H1 (cell line): ENCODE measurements at regions not wholly inside any gene's neighbourhood (a gene's known extent, or its start where the extent isn't known, plus 50 kb on each side); places are given as distances from the start of the nearest gene placed in this dataset.

Source experiments
- CTCF ChIA-PET: fragments of 300-600 bp; sonication (Branson Sonifier 250); formaldehyde crosslinking; loops from one replicate; lab custom pipeline; 2021; ENCODE audit not compliant: partially characterized antibody; lab: Charles Lee
- POLR2A ChIA-PET: fragments of 300-600 bp; sonication (Branson Sonifier 250); formaldehyde crosslinking; loops from one replicate; lab custom pipeline; 2021; ENCODE audit warnings: inconsistent platforms; ENCODE audit not compliant: partially characterized antibody; lab: Charles Lee
- DNase-seq, 2 experiments: peaks; one replicate each; pipeline versions ENCODE4 v3.0.0 to v3.0.0-alpha.2; 2010 to 2022; ENCODE audit warnings: low spot score in 2 of 2, low read depth in 1 of 2, mixed read lengths in 1 of 2
- FAIRE-seq: peaks from 2 replicates; lab custom pipeline; 2011; peaks lifted over from hg19 to GRCh38; lab: Jason Lieb, UNC
- H2AFZ ChIP-seq: 2 replicates; pipeline ENCODE4 v1.8.1; 2012; ENCODE audit warnings: low read length, inconsistent platforms
- H2AK5ac ChIP-seq: 2 replicates; pipeline ENCODE4 v1.6.1; 2013; ENCODE audit warnings: low read depth, low read length
- H2BK120ac ChIP-seq: replicated peaks from 2 replicates; pipeline ENCODE3; 2013; ENCODE audit warnings: low read depth, low read length, inconsistent platforms
- H2BK12ac ChIP-seq: 2 replicates; pipeline ENCODE4 v1.6.1; 2013; ENCODE audit warnings: low read depth, low read length
- H2BK15ac ChIP-seq: 2 replicates; pipeline ENCODE4 v1.6.1; 2013; ENCODE audit warnings: low read length
- H2BK20ac ChIP-seq: 2 replicates; pipeline ENCODE4 v1.6.1; 2013; ENCODE audit warnings: low read length
- H2BK5ac ChIP-seq: 2 replicates; pipeline ENCODE4 v1.6.1; 2013; ENCODE audit warnings: low read depth, low read length
- H3K14ac ChIP-seq: 2 replicates; pipeline ENCODE4 v1.6.1; 2013; ENCODE audit warnings: inconsistent platforms; ENCODE audit not compliant: insufficient read length
- H3K18ac ChIP-seq: 2 replicates; pipeline ENCODE4 v1.6.1; 2013; ENCODE audit warnings: low read length; ENCODE audit errors: extremely low read depth
- H3K23ac ChIP-seq: 2 replicates; pipeline ENCODE4 v1.6.1; 2013; ENCODE audit warnings: inconsistent platforms; ENCODE audit not compliant: insufficient read length
- H3K23me2 ChIP-seq: 2 replicates; pipeline ENCODE4 v1.6.1; 2013; ENCODE audit warnings: low read depth, low read length
- H3K27ac ChIP-seq: 2 replicates; pipeline ENCODE4 v1.6.1; 2011; ENCODE audit warnings: low read depth, low read length, inconsistent platforms
- H3K27me3 ChIP-seq, 4 experiments: replicated peaks in 1 of 4; 1 replicate in 1 of 4; 2 replicates in 3 of 4; pipeline versions ENCODE4 v1.6.1 to v1.8.1; 2011 to 2013; ENCODE audit warnings: low read length in 3 of 4, mild to moderate bottlenecking in 3 of 4, inconsistent platforms in 2 of 4, mixed read lengths in 2 of 4, moderate library complexity in 1 of 4; ENCODE audit not compliant: control insufficient read depth in 3 of 4, insufficient read depth in 3 of 4; ENCODE audit errors: extremely low read depth in 1 of 4
- H3K36me3 ChIP-seq, 4 experiments: 2 replicates each; pipeline versions ENCODE4 v1.6.1 to v1.8.1; 2011 to 2013; ENCODE audit warnings: mild to moderate bottlenecking in 4 of 4, low read length in 3 of 4, moderate library complexity in 2 of 4, control low read depth in 1 of 4, inconsistent platforms in 1 of 4; ENCODE audit not compliant: insufficient read depth in 4 of 4, control insufficient read depth in 2 of 4
- H3K4ac ChIP-seq: replicated peaks from 2 replicates; pipeline ENCODE3; 2013; ENCODE audit warnings: low read length, low read depth, mixed read lengths, inconsistent platforms; ENCODE audit not compliant: insufficient read length
- H3K4me1 ChIP-seq, 4 experiments: replicated peaks in 1 of 4; 1 replicate in 1 of 4; 2 replicates in 3 of 4; pipeline versions ENCODE4 v1.6.1 to v1.8.1; 2011 to 2013; ENCODE audit warnings: low read length in 3 of 4, inconsistent platforms in 2 of 4, mixed read lengths in 1 of 4; ENCODE audit not compliant: insufficient read depth in 4 of 4, control insufficient read depth in 3 of 4
- H3K4me2 ChIP-seq, 2 experiments: 2 replicates each; pipeline versions ENCODE4 v1.6.1 to v1.8.1; 2011 to 2013; ENCODE audit warnings: low read depth in 2 of 2, low read length in 2 of 2, control low read depth in 1 of 2, inconsistent platforms in 1 of 2, mild to moderate bottlenecking in 1 of 2; ENCODE audit not compliant: insufficient read depth in 1 of 2
- H3K4me3 ChIP-seq, 4 experiments: fragments of 200-600, 300-600 bp in 1 of 4; sonication (generic), shearing (Covaris generic), sonication (Bioruptor Twin) in 1 of 4; 2 replicates each; pipeline versions ENCODE4 v1.5.1 to v1.8.1; 2011 to 2016; ENCODE audit warnings: low read length in 4 of 4, low read depth in 3 of 4, control low read depth in 2 of 4, inconsistent platforms in 2 of 4, mild to moderate bottlenecking in 2 of 4, mixed read lengths in 1 of 4, moderate library complexity in 1 of 4; ENCODE audit not compliant: insufficient read depth in 2 of 4; ENCODE audit errors: extremely low read depth in 1 of 4
- H3K56ac ChIP-seq: replicated peaks from 2 replicates; pipeline ENCODE3; 2013; ENCODE audit warnings: low read depth, mild to moderate bottlenecking, mixed read lengths, low read length, inconsistent platforms; ENCODE audit not compliant: insufficient read length
- H3K79me1 ChIP-seq: 2 replicates; pipeline ENCODE4 v1.6.1; 2013; ENCODE audit warnings: low read depth, low read length, control low read depth
- H3K79me2 ChIP-seq, 2 experiments: 2 replicates each; pipeline versions ENCODE4 v1.6.1 to v1.8.1; 2012 to 2013; ENCODE audit warnings: low read length in 2 of 2, mild to moderate bottlenecking in 2 of 2, inconsistent platforms in 1 of 2; ENCODE audit not compliant: insufficient read depth in 2 of 2, control insufficient read depth in 1 of 2
- H3K9ac ChIP-seq, 4 experiments: replicated peaks in 1 of 4; 1 replicate in 1 of 4; 2 replicates in 3 of 4; pipeline versions ENCODE4 v1.6.1 to v1.8.1; 2011 to 2013; ENCODE audit warnings: low read depth in 3 of 4, low read length in 3 of 4, control low read depth in 2 of 4, mild to moderate bottlenecking in 2 of 4, moderate library complexity in 2 of 4, inconsistent platforms in 1 of 4; ENCODE audit errors: extremely low read depth in 1 of 4
- H3K9me3 ChIP-seq, 2 experiments: 2 replicates each; pipeline versions ENCODE4 v1.6.1 to v1.8.1; 2012 to 2013; ENCODE audit warnings: mild to moderate bottlenecking in 2 of 2, moderate library complexity in 2 of 2, control low read depth in 1 of 2, inconsistent platforms in 1 of 2, low read depth in 1 of 2, low read length in 1 of 2, mixed read lengths in 1 of 2; ENCODE audit not compliant: insufficient read depth in 2 of 2
- H4K20me1 ChIP-seq, 2 experiments: replicated peaks in 1 of 2; 2 replicates each; pipeline versions ENCODE3 to v1.8.1; 2011 to 2013; ENCODE audit warnings: inconsistent platforms in 2 of 2, low read length in 2 of 2, mild to moderate bottlenecking in 1 of 2; ENCODE audit not compliant: insufficient read depth in 2 of 2, control insufficient read depth in 1 of 2
- H4K5ac ChIP-seq: 2 replicates; pipeline ENCODE4 v1.6.1; 2013; ENCODE audit warnings: low read length, low read depth, mixed read lengths, inconsistent platforms; ENCODE audit not compliant: insufficient read length
- H4K8ac ChIP-seq: 2 replicates; pipeline ENCODE4 v1.8.0; 2013; ENCODE audit warnings: mild to moderate bottlenecking, moderate library complexity, low read length, inconsistent platforms; ENCODE audit not compliant: insufficient read depth; ENCODE audit errors: extremely low read depth
- H4K91ac ChIP-seq: replicated peaks from 2 replicates; pipeline ENCODE3; 2013; ENCODE audit warnings: low read length, mixed read lengths, inconsistent platforms; ENCODE audit not compliant: insufficient read length
- BACH1 ChIP-seq: IDR thresholded peaks from 2 replicates; pipeline ENCODE4 v1.6.1; 2012; ENCODE audit warnings: low read length, improper control_type of control experiment
- KDM1A ChIP-seq: fragments of 200-600, 300-600 bp; sonication (generic); IDR thresholded peaks from 2 replicates; pipeline ENCODE4 v1.7.1; 2016; ENCODE audit warnings: mild to moderate bottlenecking, low read length, borderline replicate concordance
- MAFK ChIP-seq: IDR thresholded peaks from 2 replicates; pipeline ENCODE4 v1.6.1; 2012; ENCODE audit warnings: low read depth, mild to moderate bottlenecking, improper control_type of control experiment, low read length
- RNF2 ChIP-seq: fragments of 200-900, 300-1000 bp; sonication (generic); IDR thresholded peaks from 2 replicates; pipeline ENCODE4 v1.7.1; 2016; ENCODE audit warnings: borderline replicate concordance, low read depth, mild to moderate bottlenecking, antibody characterized with exemption, low read length; ENCODE audit not compliant: poor library complexity, severe bottlenecking; ENCODE audit errors: missing control alignments
- SP2 ChIP-seq: IDR thresholded peaks from 2 replicates; pipeline ENCODE4 v1.6.1; 2012; ENCODE audit warnings: mild to moderate bottlenecking, low read length, inconsistent platforms
- WGBS, 2 experiments: shearing (Covaris generic) in 1 of 2; methylation state at CpG; one replicate each; pipeline versions ENCODE4 v1.1.6 to v1.1.7; 2013 to 2015; ENCODE audit warnings: low lambda C conversion rate in 2 of 2, mixed read lengths in 2 of 2, inconsistent platforms in 1 of 2, low coverage in 1 of 2, missing lambda C conversion rate in 1 of 2; ENCODE audit not compliant: insufficient replicate concordance in 2 of 2, insufficient coverage in 1 of 2, insufficient read length in 1 of 2; ENCODE audit errors: extremely low coverage in 1 of 2, missing lambda C conversion rate in 1 of 2; 5-methylcytosine and 5-hydroxymethylcytosine counted together

DNA sequence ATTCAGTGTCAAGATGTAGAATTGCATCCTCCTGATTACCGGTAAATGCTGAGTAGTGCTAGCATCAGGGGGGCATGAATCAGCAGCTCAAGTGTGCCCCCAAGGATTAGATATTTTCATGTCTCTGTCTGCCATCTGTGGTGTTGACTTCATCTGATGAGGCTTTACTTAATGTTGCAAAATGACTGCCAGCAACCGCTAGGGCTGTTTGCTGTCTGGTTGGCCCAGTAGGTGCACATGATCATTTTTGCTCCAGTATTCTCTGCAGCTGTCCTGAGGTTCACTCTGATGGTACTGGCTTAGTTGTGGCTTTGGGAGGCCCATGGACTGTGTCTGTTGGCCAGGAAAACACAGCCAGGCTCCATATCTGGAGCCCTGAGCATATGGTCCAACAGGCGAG, 316.4 kb downstream of the SOX2 start:
- no peak overlapping the region for H2BK12ac ChIP-seq
- no peak overlapping the region for H3K18ac ChIP-seq
- H4K91ac ChIP-seq: no peak overlapping the region
- no peak overlapping the region for H3K4me3 ChIP-seq
- H3K23me2 ChIP-seq: no peaks in the 10 kb centered on the region
- FAIRE-seq (no peak), DNase-seq (no peak)
- H2AFZ ChIP-seq: no peak overlapping the region
- no peak overlapping the region for H2AK5ac ChIP-seq
- H2BK120ac ChIP-seq: no peak overlapping the region
- no peak overlapping the region for H2BK20ac ChIP-seq
- no peaks in the 10 kb centered on the region for H3K79me2 ChIP-seq
- H3K56ac ChIP-seq: no peak overlapping the region
- no peak overlapping the region for H4K8ac ChIP-seq
- H3K9ac ChIP-seq: no peak overlapping the region
- H3K36me3 ChIP-seq: no peaks in the 10 kb centered on the region
- H3K4ac ChIP-seq: no peak overlapping the region
- H3K79me1 ChIP-seq: no peaks in the 10 kb centered on the region
- no peak overlapping the region for H3K14ac ChIP-seq
- WGBS, 2 experiments: 78% methylated on average over 3 of the region's 3 CpGs; no CpG with 5 or more reads in 1 of the 2 experiments
- H4K5ac ChIP-seq: no peak overlapping the region
- H4K20me1 ChIP-seq: no peaks in the 10 kb centered on the region
- POLR2A ChIA-PET: no interaction called here
- no peak overlapping the region for H3K27ac ChIP-seq
- H3K23ac ChIP-seq: no peak overlapping the region
- no peak overlapping the region for H2BK15ac ChIP-seq
- H2BK5ac ChIP-seq: no peak overlapping the region
- TF ChIP-seq MAFK (peak; percentile 26; the same call in 1 of the 2 replicates), RNF2 (no peak), SP2 (no peak), BACH1 (peak; percentile 86), KDM1A (no peak)
- H3K4me1 ChIP-seq: no peaks in the 10 kb centered on the region
- no peak overlapping the region for H3K4me2 ChIP-seq
- CTCF ChIA-PET: interaction anchor here (1.0 kb wide), 1 partner anchor 13 kb away, joined by 3 read pairs; no protein-coding TSS in a partner anchor
- H3K27me3 ChIP-seq: no peaks in the 10 kb centered on the region
- H3K9me3 ChIP-seq: no peaks in the 10 kb centered on the region
